Endothelial cell of umbilical vein (primary cell): ENCODE measurements at regions not wholly inside any gene's neighbourhood (a gene's known extent, or its start where the extent isn't known, plus 50 kb on each side); places are given as distances from the start of the nearest gene placed in this dataset.

Experiments used
- BruUV-seq: library from RNA; stranded (reverse); fragments of 400-500 nt; replicated peaks from 2 replicates; lab custom pipeline; 2021; lab: Mats Ljungman, UMichigan
- CTCF ChIA-PET: fragments of 300-600, 350-600 bp; sonication (Branson Sonifier 250); formaldehyde crosslinking; loops from one replicate; lab custom pipeline; 2021; ENCODE audit warnings: antibody characterized with exemption, inconsistent platforms; lab: Charles Lee
- POLR2A ChIA-PET: fragments of 300-600, 350-600 bp; sonication (Branson Sonifier 250); formaldehyde crosslinking; loops from one replicate; lab custom pipeline; 2021; ENCODE audit warnings: antibody characterized with exemption, inconsistent platforms; lab: Charles Lee
- DNase-seq: peaks from one replicate; pipeline ENCODE4 v3.0.0-alpha.2; 2011; ENCODE audit warnings: low read depth, low spot score
- FAIRE-seq: peaks from 2 replicates; lab custom pipeline; 2011; peaks lifted over from hg19 to GRCh38; lab: Jason Lieb, UNC
- H2AFZ ChIP-seq: 2 replicates; pipeline ENCODE4 v1.6.0; 2012; ENCODE audit warnings: low read depth, low read length, control low read depth, inconsistent platforms
- H3K27ac ChIP-seq: 2 replicates; pipeline ENCODE4 v1.5.1; 2011; ENCODE audit warnings: low read depth, mild to moderate bottlenecking, control low read depth, low read length, moderate library complexity; ENCODE audit not compliant: insufficient read depth
- H3K27me3 ChIP-seq, 2 experiments: 2 replicates each; pipeline versions ENCODE4 v1.6.0 to v1.6.1; 2011; ENCODE audit warnings: low read length in 2 of 2, mixed read lengths in 1 of 2; ENCODE audit not compliant: control insufficient read depth in 2 of 2, insufficient read depth in 2 of 2
- H3K36me3 ChIP-seq, 2 experiments: 2 replicates in 1 of 2; 3 replicates in 1 of 2; pipeline ENCODE4 v1.5.1; 2011; ENCODE audit warnings: low read length in 2 of 2, mild to moderate bottlenecking in 1 of 2, moderate library complexity in 1 of 2; ENCODE audit not compliant: control insufficient read depth in 2 of 2, insufficient read depth in 2 of 2; ENCODE audit errors: extremely low read depth in 1 of 2
- H3K4me1 ChIP-seq: 3 replicates; pipeline ENCODE4 v1.5.1; 2011; ENCODE audit warnings: mild to moderate bottlenecking, low read length; ENCODE audit not compliant: control insufficient read depth, insufficient read depth; ENCODE audit errors: extremely low read depth
- H3K4me2 ChIP-seq: 2 replicates; pipeline ENCODE4 v1.6.1; 2011; ENCODE audit warnings: low read length, control low read depth, mixed read lengths; ENCODE audit not compliant: insufficient read depth
- H3K4me3 ChIP-seq, 3 experiments: fragments of 200-600 bp in 1 of 3; sonication (generic), shearing (Covaris generic) in 1 of 3; replicated peaks in 1 of 3; 2 replicates each; pipeline ENCODE4 v1.5.1; 2011 to 2016; ENCODE audit warnings: control low read depth in 3 of 3, low read length in 3 of 3, mild to moderate bottlenecking in 2 of 3, inconsistent platforms in 1 of 3, low read depth in 1 of 3, moderate library complexity in 1 of 3; ENCODE audit not compliant: insufficient read depth in 1 of 3
- H3K79me2 ChIP-seq: 2 replicates; pipeline ENCODE4 v1.6.0; 2012; ENCODE audit warnings: low read length, inconsistent platforms; ENCODE audit not compliant: control insufficient read depth, insufficient read depth
- H3K9ac ChIP-seq: replicated peaks from 2 replicates; pipeline ENCODE3; 2011; ENCODE audit warnings: low read length, control low read depth; ENCODE audit not compliant: insufficient read depth; ENCODE audit errors: extremely low read depth
- H3K9me1 ChIP-seq: replicated peaks from 3 replicates; pipeline ENCODE4 v1.6.0; 2011; ENCODE audit warnings: mild to moderate bottlenecking, low read length; ENCODE audit not compliant: control insufficient read depth, insufficient read depth; ENCODE audit errors: extremely low read depth
- H3K9me3 ChIP-seq: replicated peaks from 2 replicates; pipeline ENCODE4 v1.5.1; 2012; ENCODE audit warnings: low read length, inconsistent platforms; ENCODE audit not compliant: control insufficient read depth, insufficient read depth
- H4K20me1 ChIP-seq: replicated peaks from 2 replicates; pipeline ENCODE3; 2011; ENCODE audit warnings: mild to moderate bottlenecking, low read length; ENCODE audit not compliant: control insufficient read depth, insufficient read depth; ENCODE audit errors: extremely low read depth
- EZH2 ChIP-seq: IDR thresholded peaks from 2 replicates; pipeline ENCODE4 v1.6.1; 2012; ENCODE audit warnings: borderline replicate concordance, low read depth, mild to moderate bottlenecking, moderate library complexity, low read length, inconsistent platforms; ENCODE audit not compliant: severe bottlenecking
- FOS ChIP-seq: IDR thresholded peaks from 2 replicates; pipeline ENCODE4 v1.6.1; 2011; ENCODE audit warnings: mild to moderate bottlenecking, low read length, moderate library complexity, borderline replicate concordance; ENCODE audit not compliant: insufficient read depth
- GATA2 ChIP-seq: IDR thresholded peaks from 2 replicates; pipeline ENCODE4 v1.7.0; 2011; ENCODE audit warnings: low read depth, mild to moderate bottlenecking, moderate library complexity, mixed read lengths, low read length; ENCODE audit not compliant: insufficient read length, insufficient read depth
- JUN ChIP-seq: IDR thresholded peaks from 2 replicates; pipeline ENCODE4 v1.6.1; 2011; ENCODE audit warnings: borderline replicate concordance, low read depth; ENCODE audit not compliant: insufficient read length, insufficient read depth
- MYC ChIP-seq: IDR thresholded peaks from one replicate; pipeline ENCODE4 v1.6.1; 2011; ENCODE audit warnings: mild to moderate bottlenecking, low read depth, low read length
- POLR2A ChIP-seq: IDR thresholded peaks from 2 replicates; pipeline ENCODE4 v1.6.1; 2012; ENCODE audit warnings: low read depth, mild to moderate bottlenecking, control low read depth, low read length
- POLR2AphosphoS5 ChIP-seq: IDR thresholded peaks from 2 replicates; pipeline ENCODE4 v1.6.1; 2012; ENCODE audit warnings: low read depth, mild to moderate bottlenecking, control low read depth, low read length, moderate library complexity; ENCODE audit not compliant: insufficient read depth
- dilution Hi-C: fragments of 300-500 bp; cut with MboI; formaldehyde crosslinking; loops from one replicate; pipeline ENCODE4 v1.15.0; 2019; ENCODE audit warnings: low sequenced_read_pairs; ENCODE audit not compliant: extremely low pct_ligation_motif_present
- intact Hi-C: fragments of 100-400 bp; cut with micrococcal nuclease; formaldehyde crosslinking; loops from one replicate; pipeline ENCODE4 v1.10.0; 2022
- TF ChIP-seq, protein P1 (sequence below), 2 donors: IDR thresholded peaks; 1 replicate in 1 of 2; 2 replicates in 1 of 2; pipeline ENCODE4 v1.5.1; 2011; ENCODE audit warnings: low read length in 2 of 2, mild to moderate bottlenecking in 2 of 2, moderate library complexity in 2 of 2, control low read depth in 1 of 2, inconsistent platforms in 1 of 2, low read depth in 1 of 2; ENCODE audit not compliant: insufficient read depth in 1 of 2; ENCODE audit errors: extremely low read depth in 1 of 2
- TF ChIP-seq, protein P2 (sequence below): IDR thresholded peaks from 2 replicates; pipeline ENCODE4 v1.6.1; 2011; ENCODE audit not compliant: insufficient read depth, insufficient read length

- no peak for FAIRE-seq
- intact Hi-C loops (no loop called here), dilution Hi-C loops (no loop called here)
- H3K4me1 ChIP-seq, result no peaks in the 10 kb centered on the region
- CTCF ChIA-PET, result interaction anchor here (1.2 to 3.1 kb wide), 3 partner anchors 11 to 124 kb away, joined by 3 to 11 read pairs (median 4); no protein-coding TSS in a partner anchor
- H3K9me3 ChIP-seq, result no peaks in the 10 kb centered on the region
- no peak overlapping the region for H3K4me2 ChIP-seq
- no peak for TF ChIP-seq JUN
- TF ChIP-seq EZH2, result no peak
- no peak for TF ChIP-seq POLR2A
- TF ChIP-seq, protein P1, sequence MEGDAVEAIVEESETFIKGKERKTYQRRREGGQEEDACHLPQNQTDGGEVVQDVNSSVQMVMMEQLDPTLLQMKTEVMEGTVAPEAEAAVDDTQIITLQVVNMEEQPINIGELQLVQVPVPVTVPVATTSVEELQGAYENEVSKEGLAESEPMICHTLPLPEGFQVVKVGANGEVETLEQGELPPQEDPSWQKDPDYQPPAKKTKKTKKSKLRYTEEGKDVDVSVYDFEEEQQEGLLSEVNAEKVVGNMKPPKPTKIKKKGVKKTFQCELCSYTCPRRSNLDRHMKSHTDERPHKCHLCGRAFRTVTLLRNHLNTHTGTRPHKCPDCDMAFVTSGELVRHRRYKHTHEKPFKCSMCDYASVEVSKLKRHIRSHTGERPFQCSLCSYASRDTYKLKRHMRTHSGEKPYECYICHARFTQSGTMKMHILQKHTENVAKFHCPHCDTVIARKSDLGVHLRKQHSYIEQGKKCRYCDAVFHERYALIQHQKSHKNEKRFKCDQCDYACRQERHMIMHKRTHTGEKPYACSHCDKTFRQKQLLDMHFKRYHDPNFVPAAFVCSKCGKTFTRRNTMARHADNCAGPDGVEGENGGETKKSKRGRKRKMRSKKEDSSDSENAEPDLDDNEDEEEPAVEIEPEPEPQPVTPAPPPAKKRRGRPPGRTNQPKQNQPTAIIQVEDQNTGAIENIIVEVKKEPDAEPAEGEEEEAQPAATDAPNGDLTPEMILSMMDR (IDR thresholded peaks at IDR 0.05; ENCODE audit: extremely low read depth in 1 of 2, insufficient read depth in 1 of 2, low read depth in 1 of 2, low read length in 2 of 2), result no peak
- no peak for TF ChIP-seq POLR2AphosphoS5
- TF ChIP-seq, protein P2, sequence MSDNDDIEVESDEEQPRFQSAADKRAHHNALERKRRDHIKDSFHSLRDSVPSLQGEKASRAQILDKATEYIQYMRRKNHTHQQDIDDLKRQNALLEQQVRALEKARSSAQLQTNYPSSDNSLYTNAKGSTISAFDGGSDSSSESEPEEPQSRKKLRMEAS, result no peak
- no peak for TF ChIP-seq GATA2
- no peak for TF ChIP-seq FOS
- TF ChIP-seq MYC, result no peak
- H3K27ac ChIP-seq, result no peak overlapping the region
- H3K9ac ChIP-seq, result no peak overlapping the region
- no peaks in the 10 kb centered on the region for H4K20me1 ChIP-seq
- BruUV-seq, result no TSS peak
- H2AFZ ChIP-seq, result no peak overlapping the region
- no peaks in the 10 kb centered on the region for H3K9me1 ChIP-seq
- no peaks in the 10 kb centered on the region for H3K79me2 ChIP-seq
- no peak overlapping the region for H3K4me3 ChIP-seq
- H3K36me3 ChIP-seq, result no peaks in the 10 kb centered on the region
- DNase-seq, result no peak
- no peaks in the 10 kb centered on the region for H3K27me3 ChIP-seq
- POLR2A ChIA-PET, result no interaction called here
Observed at GRCh38 chr10:25102147-25102822, 72.5 kb upstream of the GPR158 start.
